ENCODE measurements at regions not wholly inside any gene's neighbourhood (a gene's known extent, or its start where the extent isn't known, plus 50 kb on each side); places are given as distances from the start of the nearest gene placed in this dataset.

GRCh38 chr3:102098130-102098885 is 249.0 kb downstream of the NFKBIZ start:
- H3K36me3 ChIP-seq (ENCODE audit: control insufficient read depth in 1 of 2, insufficient read depth in 2 of 2, low read length in 2 of 2), result no peaks in the 10 kb centered on the region
- H3K9ac ChIP-seq (ENCODE audit: low read length), result no peak overlapping the region
- ChIA-PET POLR2A (no interaction called here), CTCF (no interaction called here), RAD21 (ENCODE audit: low non-redundant PET in 1 of 2, low total read pairs in 2 of 2, uncharacterized antibody in 2 of 2, unreplicated experiment in 2 of 2) (no interaction called here)
- no peak overlapping the region for H3K4me3 ChIP-seq (replicated peaks in 1 of 2; ENCODE audit: low read depth in 1 of 2, low read length in 2 of 2)
- ATAC-seq (no peak), DNase-seq (ENCODE audit: low read depth, low spot score) (no peak)
- no peaks in the 10 kb centered on the region for H3K27me3 ChIP-seq (ENCODE audit: insufficient read depth, low read length)
- no peaks in the 10 kb centered on the region for H3K4me1 ChIP-seq (ENCODE audit: control insufficient read depth in 1 of 2, insufficient read depth in 2 of 2, low read length in 2 of 2)
- BruUV-seq (replicated peaks), result no TSS peak
- H2AFZ ChIP-seq (ENCODE audit: low read depth, low read length, poor library complexity, severe bottlenecking), result no peak overlapping the region
- intact Hi-C loops (cut with micrococcal nuclease), result no loop called here
- no peak overlapping the region for H3K4me2 ChIP-seq (ENCODE audit: low read length)
- no peaks in the 10 kb centered on the region for H3K79me2 ChIP-seq (ENCODE audit: insufficient read depth, low read length)
- no peak overlapping the region for H3K27ac ChIP-seq (ENCODE audit: low read depth, low read length)
- H3K9me2 ChIP-seq (ENCODE audit: insufficient read depth), result no peaks in the 10 kb centered on the region
- H4K20me1 ChIP-seq (ENCODE audit: insufficient read depth), result no peaks in the 10 kb centered on the region
- H3K9me3 ChIP-seq (ENCODE audit: control insufficient read depth in 1 of 2, insufficient read depth in 1 of 2, low read depth in 1 of 2, low read length in 2 of 2), result no peaks in the 10 kb centered on the region
- TF ChIP-seq EGR1 (IDR thresholded peaks at IDR 0.05; ENCODE audit: low read depth) (no peak), CEBPB (IDR thresholded peaks at IDR 0.05; ENCODE audit: low read depth) (no peak), JUND (IDR thresholded peaks at IDR 0.05) (no peak), REST (IDR thresholded peaks at IDR 0.05; ENCODE audit: low read depth) (no peak), RAD21 (IDR thresholded peaks at IDR 0.05; ENCODE audit: low read depth) (no peak), ATF3 (IDR thresholded peaks at IDR 0.05) (no peak), ZBTB33 (IDR thresholded peaks at IDR 0.05; ENCODE audit: extremely low read depth, insufficient replicate concordance, low read length) (no peak), SP1 (IDR thresholded peaks at IDR 0.05; ENCODE audit: low read depth) (no peak), CBX3 (IDR thresholded peaks at IDR 0.05; ENCODE audit: low read depth) (no peak), TCF7L2 (IDR thresholded peaks at IDR 0.05; ENCODE audit: borderline replicate concordance, extremely low read depth, insufficient read depth, insufficient read length) (no peak), FOSL1 (IDR thresholded peaks at IDR 0.05; ENCODE audit: low read depth) (no peak), SRF (IDR thresholded peaks at IDR 0.05; ENCODE audit: low read depth) (no peak), EZH2phosphoT487 (IDR thresholded peaks at IDR 0.05; ENCODE audit: borderline replicate concordance) (no peak), CTCF (IDR thresholded peaks at IDR 0.05 in 2 of 3, conservative IDR thresholded peaks at IDR 0.05 in 1 of 3; ENCODE audit: borderline replicate concordance in 1 of 3, insufficient read depth in 1 of 3, low read depth in 2 of 3, low read length in 2 of 3) (no peak), ZFX (IDR thresholded peaks at IDR 0.05) (no peak), ZNF274 (IDR thresholded peaks at IDR 0.05; ENCODE audit: low read depth, low read length) (no peak), ELF1 (IDR thresholded peaks at IDR 0.05; ENCODE audit: borderline replicate concordance, low read depth) (no peak)

Measured in HCT116 (cell line).